ENCODE measurements at regions not wholly inside any gene's neighbourhood (a gene's known extent, or its start where the extent isn't known, plus 50 kb on each side); places are given as distances from the start of the nearest gene placed in this dataset.

GRCh38 chr21:33998402-33998801 lies 75.0 kb upstream of the MRPS6 start:
- TF ChIP-seq ELF4 (IDR thresholded peaks at IDR 0.05) (no peak), TARDBP (IDR thresholded peaks at IDR 0.05) (no peak), SP1 (IDR thresholded peaks at IDR 0.05) (no peak), L3MBTL2 (conservative IDR thresholded peaks at IDR 0.05) (no peak), HDGF (IDR thresholded peaks at IDR 0.05; ENCODE audit: borderline replicate concordance) (no peak), BHLHE40 (IDR thresholded peaks at IDR 0.05; ENCODE audit: borderline replicate concordance) (no peak), CTBP1 (IDR thresholded peaks at IDR 0.05; ENCODE audit: borderline replicate concordance) (no peak), NFRKB (IDR thresholded peaks at IDR 0.05) (no peak), FOXK2 (IDR thresholded peaks at IDR 0.05) (no peak), FOXA1 (IDR thresholded peaks at IDR 0.05) (no peak)
